GM12878 (cell line): ENCODE measurements at regions not wholly inside any gene's neighbourhood (a gene's known extent, or its start where the extent isn't known, plus 50 kb on each side); places are given as distances from the start of the nearest gene placed in this dataset.

Experiments
- ATAC-seq: fragments of 200-7000 bp; cut with Tn5 transposase; 3 replicates; pipeline ENCODE4 v1.9.1; 2020; ENCODE audit warnings: mild to moderate bottlenecking, moderate library complexity
- BruUV-seq: library from RNA; stranded (reverse); fragments of 400-500 nt; replicated peaks from 2 replicates; lab custom pipeline; 2021; lab: Mats Ljungman, UMichigan
- CTCF ChIA-PET: fragments of 300-600 bp; sonication (Branson Sonifier 250); formaldehyde crosslinking; extraction: SDS; loops from one replicate; lab custom pipeline; 2021; ENCODE audit warnings: inconsistent platforms; lab: Yijun Ruan, JAX
- POLR2A ChIA-PET: fragments of 350-600 bp; formaldehyde crosslinking; extraction: SDS; loops from one replicate; lab custom pipeline; 2021; ENCODE audit warnings: inconsistent platforms; lab: Charles Lee
- RAD21 ChIA-PET: fragments of 300-600 bp; sonication (Branson Sonifier 250); formaldehyde crosslinking; loops from one replicate; lab custom pipeline; 2023; ENCODE audit warnings: antibody characterized with exemption; ENCODE audit not compliant: unreplicated experiment; lab: Charles Lee
- SMC1A ChIA-PET: fragments of 300-600 bp; sonication (Branson Sonifier 250); formaldehyde crosslinking; loops from one replicate; lab custom pipeline; 2023; ENCODE audit not compliant: unreplicated experiment, uncharacterized antibody; lab: Charles Lee
- DNase-seq: peaks from one replicate; pipeline ENCODE4 v3.0.0-alpha.2; 2011; ENCODE audit warnings: low read depth, low spot score
- FAIRE-seq: peaks from 3 replicates; lab custom pipeline; 2011; peaks lifted over from hg19 to GRCh38; lab: Jason Lieb, UNC
- H2AFZ ChIP-seq: 2 replicates; pipeline ENCODE4 v1.6.0; 2011; ENCODE audit warnings: low read depth, low read length, control low read depth; ENCODE audit not compliant: control insufficient read depth
- H3K27ac ChIP-seq: 2 replicates; pipeline ENCODE4 v1.5.1; 2011; ENCODE audit warnings: control low read depth; ENCODE audit not compliant: control insufficient read depth, insufficient read depth
- H3K27me3 ChIP-seq, 2 experiments: replicated peaks in 1 of 2; 2 replicates each; pipeline versions ENCODE4 v1.6.0 to v1.6.1; 2011; ENCODE audit warnings: low read length in 1 of 2; ENCODE audit not compliant: control insufficient read depth in 2 of 2, insufficient read depth in 2 of 2
- H3K36me3 ChIP-seq, 2 experiments: 2 replicates each; pipeline ENCODE4 v1.5.1; 2011; ENCODE audit warnings: low read length in 1 of 2; ENCODE audit not compliant: control insufficient read depth in 2 of 2, insufficient read depth in 2 of 2
- H3K4me1 ChIP-seq: 2 replicates; pipeline ENCODE4 v1.6.1; 2011; ENCODE audit warnings: mild to moderate bottlenecking, low read length, moderate library complexity, mixed read lengths; ENCODE audit not compliant: control insufficient read depth, insufficient read depth
- H3K4me2 ChIP-seq: 2 replicates; pipeline ENCODE4 v1.6.0; 2011; ENCODE audit warnings: control low read depth; ENCODE audit not compliant: control insufficient read depth, insufficient read depth
- H3K4me3 ChIP-seq: fragments of 200-600 bp; sonication (generic); 2 replicates; pipeline ENCODE4 v1.5.1; 2016
- H3K79me2 ChIP-seq: 2 replicates; pipeline ENCODE4 v1.6.0; 2011; ENCODE audit warnings: low read length; ENCODE audit not compliant: control insufficient read depth, insufficient read depth
- H3K9ac ChIP-seq: 2 replicates; pipeline ENCODE4 v1.8.0; 2011; ENCODE audit warnings: low read length, control low read depth, mixed read lengths; ENCODE audit not compliant: control insufficient read depth, insufficient read depth
- H3K9me3 ChIP-seq: replicated peaks from 3 replicates; pipeline ENCODE4 v1.5.1; 2011; ENCODE audit warnings: mild to moderate bottlenecking, low read length; ENCODE audit not compliant: control insufficient read depth, insufficient read depth
- H4K20me1 ChIP-seq: 2 replicates; pipeline ENCODE4 v1.6.0; 2011; ENCODE audit not compliant: control insufficient read depth, insufficient read depth
- ATF7 ChIP-seq: fragments of 450-650 bp; IDR thresholded peaks from 2 replicates; pipeline ENCODE4 v1.6.1; 2016; ENCODE audit warnings: low read depth, mild to moderate bottlenecking
- BCL11A ChIP-seq: IDR thresholded peaks from 2 replicates; pipeline ENCODE4 v1.6.1; 2011; ENCODE audit warnings: low read depth, low read length
- BMI1 ChIP-seq: fragments of 450-650 bp; IDR thresholded peaks from 2 replicates; pipeline ENCODE4 v1.6.1; 2016; ENCODE audit warnings: mild to moderate bottlenecking, moderate library complexity, borderline replicate concordance
- DPF2 ChIP-seq: fragments of 450-650 bp; IDR thresholded peaks from 2 replicates; pipeline ENCODE4 v1.6.1; 2017; ENCODE audit warnings: mild to moderate bottlenecking
- IKZF1 ChIP-seq: fragments of 450-650 bp; conservative IDR thresholded peaks from 2 replicates; pipeline ENCODE4 v1.6.1; 2017; ENCODE audit warnings: antibody characterized with exemption, mild to moderate bottlenecking
- IKZF2 ChIP-seq, 2 experiments: fragments of 450-650 bp; IDR thresholded peaks; 2 replicates each; pipeline ENCODE4 v1.6.1; 2017; ENCODE audit warnings: mild to moderate bottlenecking in 2 of 2, moderate library complexity in 2 of 2
- MTA2 ChIP-seq: fragments of 450-650 bp; IDR thresholded peaks from 2 replicates; pipeline ENCODE4 v1.6.1; 2016; ENCODE audit warnings: low read depth, mild to moderate bottlenecking, moderate library complexity
- PAX5 ChIP-seq: IDR thresholded peaks from 2 replicates; pipeline ENCODE4 v1.6.1; 2011; ENCODE audit warnings: low read depth, low read length, borderline replicate concordance
- POLR2A ChIP-seq: IDR thresholded peaks from 2 replicates; pipeline ENCODE4 v1.6.1; 2011; ENCODE audit warnings: low read depth, mild to moderate bottlenecking, low read length
- RCOR1 ChIP-seq: conservative IDR thresholded peaks from 2 replicates; pipeline ENCODE4 v1.6.1; 2012; ENCODE audit warnings: low read depth, low read length, improper control_type of control experiment
- RUNX3 ChIP-seq: IDR thresholded peaks from 2 replicates; pipeline ENCODE4 v1.6.1; 2012; ENCODE audit warnings: low read length, inconsistent platforms
- SPI1 ChIP-seq: IDR thresholded peaks from 2 replicates; pipeline ENCODE4 v1.6.1; 2011; ENCODE audit warnings: low read depth, mild to moderate bottlenecking, low read length, moderate library complexity, borderline replicate concordance; ENCODE audit not compliant: insufficient read depth
- TCF7 ChIP-seq: IDR thresholded peaks from 2 replicates; pipeline ENCODE4 v1.6.1; 2014; ENCODE audit warnings: antibody characterized with exemption, borderline replicate concordance
- ZBTB33 ChIP-seq: fragments of 450-650 bp; IDR thresholded peaks from 2 replicates; pipeline ENCODE4 v1.6.1; 2017; ENCODE audit warnings: mild to moderate bottlenecking
- ZNF24 ChIP-seq: fragments of 450-650 bp; IDR thresholded peaks from 2 replicates; pipeline ENCODE4 v1.6.1; 2017; ENCODE audit warnings: antibody characterized with exemption, mild to moderate bottlenecking
- WGBS: methylation state at CpG from one replicate; pipeline ENCODE4 v1.1.6; 2016; ENCODE audit warnings: low lambda C conversion rate; ENCODE audit not compliant: insufficient replicate concordance, insufficient coverage; ENCODE audit errors: missing lambda C conversion rate; 5-methylcytosine and 5-hydroxymethylcytosine counted together
- in situ Hi-C: fragments of 300-500 bp; cut with MboI; formaldehyde crosslinking; loops from 9 replicates; pipeline ENCODE4 v1.14.3; 2018; ENCODE audit warnings: mixed read lengths
- intact Hi-C: fragments of 100-400 bp; cut with micrococcal nuclease; formaldehyde crosslinking; loops from one replicate; pipeline ENCODE4 v1.14.2; 2022; ENCODE audit not compliant: unreplicated experiment
- TF ChIP-seq, protein P1 (sequence below): fragments of 450-650 bp; IDR thresholded peaks from 2 replicates; pipeline ENCODE4 v1.6.1; 2018; ENCODE audit warnings: mild to moderate bottlenecking, low read depth, moderate library complexity; ENCODE audit not compliant: partially characterized antibody

DNA sequence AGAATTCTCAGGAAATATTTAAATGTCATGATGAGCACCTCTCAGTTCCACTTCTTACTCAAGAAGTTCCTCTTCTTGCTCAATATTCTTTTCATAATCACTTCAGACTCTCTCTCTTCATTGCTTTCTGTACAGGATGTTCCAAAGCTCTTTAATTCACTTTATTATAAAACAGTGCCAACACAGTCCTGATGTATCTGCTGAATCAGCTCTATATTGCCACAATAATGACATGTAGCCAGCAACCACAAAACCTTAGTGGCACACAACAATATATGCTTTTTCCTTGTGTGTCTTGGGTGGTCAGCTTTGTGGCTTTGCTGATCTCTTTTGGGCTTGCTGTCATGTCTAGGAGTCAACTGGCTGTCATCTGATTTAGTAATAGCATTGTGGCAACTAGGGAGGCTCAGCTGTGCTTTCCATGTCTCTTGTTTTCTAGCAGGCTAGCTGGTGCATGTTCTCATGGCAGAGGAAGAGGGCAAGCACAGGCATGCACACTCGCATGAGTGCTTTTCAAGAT lies 52.8 kb upstream of the SLC2A13 start:
- Histone ChIP-seq H4K20me1 (no peaks in the 10 kb centered on the region), H3K27me3 (no peaks in the 10 kb centered on the region), H3K9me3 (peaks cover 1% of the 10 kb centered on the region; the same call in 1 of the 3 replicates), H3K4me3 (no peak overlapping the region), H3K36me3 (no peaks in the 10 kb centered on the region), H3K27ac (peak overlapping the region; percentile 53; the same call in 1 of the 2 replicates), H2AFZ (peak overlapping the region; percentile 29; the same call in 1 of the 2 replicates), H3K4me1 (peaks cover 10% of the 10 kb centered on the region), H3K9ac (no peak overlapping the region), H3K79me2 (no peaks in the 10 kb centered on the region), H3K4me2 (peak overlapping the region; percentile 59)
- CTCF ChIA-PET = interaction anchor here (0.7 to 2.1 kb wide), 14 partner anchors 8 to 165 kb away, joined by 3 to 11 read pairs (median 3); partner anchors contain the start of gene LRRK2
- 87% methylated on average over 1 of the region's 1 CpG for WGBS
- POLR2A ChIA-PET = interaction anchor here (1.0 to 2.1 kb wide), 4 partner anchors 40 to 70 kb away, joined by 3 to 8 read pairs (median 4); partner anchors contain the start of gene LRRK2
- intact Hi-C loops = no loop called here
- no peak for DNase-seq
- ATAC-seq = peak; percentile 84
- SMC1A ChIA-PET = interaction anchor here (0.7 to 7.0 kb wide), 30 partner anchors 9 to 603 kb away, joined by 3 to 66 read pairs (median 5); partner anchors contain the start of gene LRRK2
- no peak for FAIRE-seq
- BruUV-seq = no TSS peak
- in situ Hi-C loops = no loop called here
- RAD21 ChIA-PET = interaction anchor here (0.6 to 2.0 kb wide), 16 partner anchors 11 to 155 kb away, joined by 3 to 17 read pairs (median 6); partner anchors contain the start of gene LRRK2
- TF ChIP-seq MTA2 (0 out of 2 replicates have a peak, but pooled peaks have one; percentile 24), RUNX3 (0 out of 2 replicates have a peak, but pooled peaks have one; percentile 25), IKZF1 (peak; percentile 62), POLR2A (no peak), DPF2 (peak; percentile 42; the same call in 1 of the 2 replicates), RCOR1 (no peak), BCL11A (no peak), PAX5 (0 out of 2 replicates have a peak, but pooled peaks have one; percentile 8), TCF7 (no peak), ATF7 (0 out of 2 replicates have a peak, but pooled peaks have one; percentile 12), ZBTB33 (no peak), ZNF24 (0 out of 2 replicates have a peak, but pooled peaks have one; percentile 19), IKZF2 (IDR thresholded peaks at IDR 0.05) (peak; percentile 26 to 37; a peak in 2 of 4 replicates), BMI1 (0 out of 2 replicates have a peak, but pooled peaks have one; percentile 22), SPI1 (peak; percentile 8; the same call in 1 of the 2 replicates)
- TF ChIP-seq, protein P1, sequence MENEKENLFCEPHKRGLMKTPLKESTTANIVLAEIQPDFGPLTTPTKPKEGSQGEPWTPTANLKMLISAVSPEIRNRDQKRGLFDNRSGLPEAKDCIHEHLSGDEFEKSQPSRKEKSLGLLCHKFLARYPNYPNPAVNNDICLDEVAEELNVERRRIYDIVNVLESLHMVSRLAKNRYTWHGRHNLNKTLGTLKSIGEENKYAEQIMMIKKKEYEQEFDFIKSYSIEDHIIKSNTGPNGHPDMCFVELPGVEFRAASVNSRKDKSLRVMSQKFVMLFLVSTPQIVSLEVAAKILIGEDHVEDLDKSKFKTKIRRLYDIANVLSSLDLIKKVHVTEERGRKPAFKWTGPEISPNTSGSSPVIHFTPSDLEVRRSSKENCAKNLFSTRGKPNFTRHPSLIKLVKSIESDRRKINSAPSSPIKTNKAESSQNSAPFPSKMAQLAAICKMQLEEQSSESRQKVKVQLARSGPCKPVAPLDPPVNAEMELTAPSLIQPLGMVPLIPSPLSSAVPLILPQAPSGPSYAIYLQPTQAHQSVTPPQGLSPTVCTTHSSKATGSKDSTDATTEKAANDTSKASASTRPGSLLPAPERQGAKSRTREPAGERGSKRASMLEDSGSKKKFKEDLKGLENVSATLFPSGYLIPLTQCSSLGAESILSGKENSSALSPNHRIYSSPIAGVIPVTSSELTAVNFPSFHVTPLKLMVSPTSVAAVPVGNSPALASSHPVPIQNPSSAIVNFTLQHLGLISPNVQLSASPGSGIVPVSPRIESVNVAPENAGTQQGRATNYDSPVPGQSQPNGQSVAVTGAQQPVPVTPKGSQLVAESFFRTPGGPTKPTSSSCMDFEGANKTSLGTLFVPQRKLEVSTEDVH = no peak
